H1 (cell line): ENCODE measurements at regions not wholly inside any gene's neighbourhood (a gene's known extent, or its start where the extent isn't known, plus 50 kb on each side); places are given as distances from the start of the nearest gene placed in this dataset.

Experiments
- CTCF ChIA-PET: fragments of 300-600 bp; sonication (Branson Sonifier 250); formaldehyde crosslinking; loops from one replicate; lab custom pipeline; 2021; ENCODE audit not compliant: partially characterized antibody; lab: Charles Lee
- POLR2A ChIA-PET: fragments of 300-600 bp; sonication (Branson Sonifier 250); formaldehyde crosslinking; loops from one replicate; lab custom pipeline; 2021; ENCODE audit warnings: inconsistent platforms; ENCODE audit not compliant: partially characterized antibody; lab: Charles Lee
- DNase-seq, 2 experiments: peaks; one replicate each; pipeline versions ENCODE4 v3.0.0 to v3.0.0-alpha.2; 2010 to 2022; ENCODE audit warnings: low spot score in 2 of 2, low read depth in 1 of 2, mixed read lengths in 1 of 2
- FAIRE-seq: peaks from 2 replicates; lab custom pipeline; 2011; peaks lifted over from hg19 to GRCh38; lab: Jason Lieb, UNC
- H2AFZ ChIP-seq: 2 replicates; pipeline ENCODE4 v1.8.1; 2012; ENCODE audit warnings: low read length, inconsistent platforms
- H2AK5ac ChIP-seq: 2 replicates; pipeline ENCODE4 v1.6.1; 2013; ENCODE audit warnings: low read depth, low read length
- H2BK120ac ChIP-seq: replicated peaks from 2 replicates; pipeline ENCODE3; 2013; ENCODE audit warnings: low read depth, low read length, inconsistent platforms
- H2BK12ac ChIP-seq: 2 replicates; pipeline ENCODE4 v1.6.1; 2013; ENCODE audit warnings: low read depth, low read length
- H2BK15ac ChIP-seq: 2 replicates; pipeline ENCODE4 v1.6.1; 2013; ENCODE audit warnings: low read length
- H2BK20ac ChIP-seq: 2 replicates; pipeline ENCODE4 v1.6.1; 2013; ENCODE audit warnings: low read length
- H2BK5ac ChIP-seq: 2 replicates; pipeline ENCODE4 v1.6.1; 2013; ENCODE audit warnings: low read depth, low read length
- H3K14ac ChIP-seq: 2 replicates; pipeline ENCODE4 v1.6.1; 2013; ENCODE audit warnings: inconsistent platforms; ENCODE audit not compliant: insufficient read length
- H3K18ac ChIP-seq: 2 replicates; pipeline ENCODE4 v1.6.1; 2013; ENCODE audit warnings: low read length; ENCODE audit errors: extremely low read depth
- H3K23ac ChIP-seq: 2 replicates; pipeline ENCODE4 v1.6.1; 2013; ENCODE audit warnings: inconsistent platforms; ENCODE audit not compliant: insufficient read length
- H3K23me2 ChIP-seq: 2 replicates; pipeline ENCODE4 v1.6.1; 2013; ENCODE audit warnings: low read depth, low read length
- H3K27ac ChIP-seq: 2 replicates; pipeline ENCODE4 v1.6.1; 2011; ENCODE audit warnings: low read depth, low read length, inconsistent platforms
- H3K27me3 ChIP-seq, 4 experiments: replicated peaks in 1 of 4; 1 replicate in 1 of 4; 2 replicates in 3 of 4; pipeline versions ENCODE4 v1.6.1 to v1.8.1; 2011 to 2013; ENCODE audit warnings: low read length in 3 of 4, mild to moderate bottlenecking in 3 of 4, inconsistent platforms in 2 of 4, mixed read lengths in 2 of 4, moderate library complexity in 1 of 4; ENCODE audit not compliant: control insufficient read depth in 3 of 4, insufficient read depth in 3 of 4; ENCODE audit errors: extremely low read depth in 1 of 4
- H3K36me3 ChIP-seq, 4 experiments: 2 replicates each; pipeline versions ENCODE4 v1.6.1 to v1.8.1; 2011 to 2013; ENCODE audit warnings: mild to moderate bottlenecking in 4 of 4, low read length in 3 of 4, moderate library complexity in 2 of 4, control low read depth in 1 of 4, inconsistent platforms in 1 of 4; ENCODE audit not compliant: insufficient read depth in 4 of 4, control insufficient read depth in 2 of 4
- H3K4ac ChIP-seq: replicated peaks from 2 replicates; pipeline ENCODE3; 2013; ENCODE audit warnings: low read length, low read depth, mixed read lengths, inconsistent platforms; ENCODE audit not compliant: insufficient read length
- H3K4me1 ChIP-seq, 4 experiments: replicated peaks in 1 of 4; 1 replicate in 1 of 4; 2 replicates in 3 of 4; pipeline versions ENCODE4 v1.6.1 to v1.8.1; 2011 to 2013; ENCODE audit warnings: low read length in 3 of 4, inconsistent platforms in 2 of 4, mixed read lengths in 1 of 4; ENCODE audit not compliant: insufficient read depth in 4 of 4, control insufficient read depth in 3 of 4
- H3K4me2 ChIP-seq, 2 experiments: 2 replicates each; pipeline versions ENCODE4 v1.6.1 to v1.8.1; 2011 to 2013; ENCODE audit warnings: low read depth in 2 of 2, low read length in 2 of 2, control low read depth in 1 of 2, inconsistent platforms in 1 of 2, mild to moderate bottlenecking in 1 of 2; ENCODE audit not compliant: insufficient read depth in 1 of 2
- H3K4me3 ChIP-seq, 4 experiments: fragments of 200-600, 300-600 bp in 1 of 4; sonication (generic), shearing (Covaris generic), sonication (Bioruptor Twin) in 1 of 4; 2 replicates each; pipeline versions ENCODE4 v1.5.1 to v1.8.1; 2011 to 2016; ENCODE audit warnings: low read length in 4 of 4, low read depth in 3 of 4, control low read depth in 2 of 4, inconsistent platforms in 2 of 4, mild to moderate bottlenecking in 2 of 4, mixed read lengths in 1 of 4, moderate library complexity in 1 of 4; ENCODE audit not compliant: insufficient read depth in 2 of 4; ENCODE audit errors: extremely low read depth in 1 of 4
- H3K56ac ChIP-seq: replicated peaks from 2 replicates; pipeline ENCODE3; 2013; ENCODE audit warnings: low read depth, mild to moderate bottlenecking, mixed read lengths, low read length, inconsistent platforms; ENCODE audit not compliant: insufficient read length
- H3K79me1 ChIP-seq: 2 replicates; pipeline ENCODE4 v1.6.1; 2013; ENCODE audit warnings: low read depth, low read length, control low read depth
- H3K79me2 ChIP-seq, 2 experiments: 2 replicates each; pipeline versions ENCODE4 v1.6.1 to v1.8.1; 2012 to 2013; ENCODE audit warnings: low read length in 2 of 2, mild to moderate bottlenecking in 2 of 2, inconsistent platforms in 1 of 2; ENCODE audit not compliant: insufficient read depth in 2 of 2, control insufficient read depth in 1 of 2
- H3K9ac ChIP-seq, 4 experiments: replicated peaks in 1 of 4; 1 replicate in 1 of 4; 2 replicates in 3 of 4; pipeline versions ENCODE4 v1.6.1 to v1.8.1; 2011 to 2013; ENCODE audit warnings: low read depth in 3 of 4, low read length in 3 of 4, control low read depth in 2 of 4, mild to moderate bottlenecking in 2 of 4, moderate library complexity in 2 of 4, inconsistent platforms in 1 of 4; ENCODE audit errors: extremely low read depth in 1 of 4
- H3K9me3 ChIP-seq, 2 experiments: 2 replicates each; pipeline versions ENCODE4 v1.6.1 to v1.8.1; 2012 to 2013; ENCODE audit warnings: mild to moderate bottlenecking in 2 of 2, moderate library complexity in 2 of 2, control low read depth in 1 of 2, inconsistent platforms in 1 of 2, low read depth in 1 of 2, low read length in 1 of 2, mixed read lengths in 1 of 2; ENCODE audit not compliant: insufficient read depth in 2 of 2
- H4K20me1 ChIP-seq, 2 experiments: replicated peaks in 1 of 2; 2 replicates each; pipeline versions ENCODE3 to v1.8.1; 2011 to 2013; ENCODE audit warnings: inconsistent platforms in 2 of 2, low read length in 2 of 2, mild to moderate bottlenecking in 1 of 2; ENCODE audit not compliant: insufficient read depth in 2 of 2, control insufficient read depth in 1 of 2
- H4K5ac ChIP-seq: 2 replicates; pipeline ENCODE4 v1.6.1; 2013; ENCODE audit warnings: low read length, low read depth, mixed read lengths, inconsistent platforms; ENCODE audit not compliant: insufficient read length
- H4K8ac ChIP-seq: 2 replicates; pipeline ENCODE4 v1.8.0; 2013; ENCODE audit warnings: mild to moderate bottlenecking, moderate library complexity, low read length, inconsistent platforms; ENCODE audit not compliant: insufficient read depth; ENCODE audit errors: extremely low read depth
- H4K91ac ChIP-seq: replicated peaks from 2 replicates; pipeline ENCODE3; 2013; ENCODE audit warnings: low read length, mixed read lengths, inconsistent platforms; ENCODE audit not compliant: insufficient read length
- JUN ChIP-seq: IDR thresholded peaks from 2 replicates; pipeline ENCODE4 v1.6.1; 2011; ENCODE audit warnings: low read depth, mild to moderate bottlenecking, improper control_type of control experiment, low read length
- RFX5 ChIP-seq: IDR thresholded peaks from 2 replicates; pipeline ENCODE4 v1.6.1; 2011; ENCODE audit warnings: low read depth, low read length, improper control_type of control experiment, borderline replicate concordance
- SAP30 ChIP-seq: fragments of 300-600 bp; sonication (generic); IDR thresholded peaks from 2 replicates; pipeline ENCODE4 v1.7.1; 2012; ENCODE audit warnings: low read length, moderate library complexity, mild to moderate bottlenecking, inconsistent platforms; ENCODE audit not compliant: insufficient read depth, insufficient replicate concordance
- SIN3A ChIP-seq, 2 experiments: IDR thresholded peaks in 1 of 2; conservative IDR thresholded peaks in 1 of 2; 2 replicates each; pipeline ENCODE4 v1.6.1; 2011 to 2012; ENCODE audit warnings: low read length in 2 of 2, improper control_type of control experiment in 1 of 2, low read depth in 1 of 2, mild to moderate bottlenecking in 1 of 2
- SP2 ChIP-seq: IDR thresholded peaks from 2 replicates; pipeline ENCODE4 v1.6.1; 2012; ENCODE audit warnings: mild to moderate bottlenecking, low read length, inconsistent platforms
- SP4 ChIP-seq: IDR thresholded peaks from 2 replicates; pipeline ENCODE4 v1.6.1; 2012; ENCODE audit warnings: low read length, inconsistent platforms
- SRF ChIP-seq: IDR thresholded peaks from 2 replicates; pipeline ENCODE4 v1.6.1; 2011; ENCODE audit warnings: mild to moderate bottlenecking, low read depth, low read length, moderate library complexity
- WGBS, 2 experiments: shearing (Covaris generic) in 1 of 2; methylation state at CpG; one replicate each; pipeline versions ENCODE4 v1.1.6 to v1.1.7; 2013 to 2015; ENCODE audit warnings: low lambda C conversion rate in 2 of 2, mixed read lengths in 2 of 2, inconsistent platforms in 1 of 2, low coverage in 1 of 2, missing lambda C conversion rate in 1 of 2; ENCODE audit not compliant: insufficient replicate concordance in 2 of 2, insufficient coverage in 1 of 2, insufficient read length in 1 of 2; ENCODE audit errors: extremely low coverage in 1 of 2, missing lambda C conversion rate in 1 of 2; 5-methylcytosine and 5-hydroxymethylcytosine counted together

- H4K91ac ChIP-seq, result no peak overlapping the region
- no peak overlapping the region for H2BK12ac ChIP-seq
- H3K18ac ChIP-seq, result no peak overlapping the region
- 88% methylated on average over 2 of the region's 2 CpGs; no CpG with 5 or more reads in 1 of the 2 experiments for WGBS, 2 experiments
- FAIRE-seq (no peak), DNase-seq (no peak)
- no peak overlapping the region; the same call in 1 of the 2 replicates for H4K8ac ChIP-seq
- H3K14ac ChIP-seq, result no peak overlapping the region
- H3K36me3 ChIP-seq, result no peaks in the 10 kb centered on the region
- H3K9ac ChIP-seq, result no peak overlapping the region
- H4K5ac ChIP-seq, result no peak overlapping the region
- no peaks in the 10 kb centered on the region for H3K79me2 ChIP-seq
- no peak overlapping the region for H2BK5ac ChIP-seq
- H3K56ac ChIP-seq, result no peak overlapping the region
- no peaks in the 10 kb centered on the region for H3K79me1 ChIP-seq
- H2BK15ac ChIP-seq, result no peak overlapping the region
- POLR2A ChIA-PET, result no interaction called here
- CTCF ChIA-PET, result interaction anchor here (0.8 to 1.9 kb wide), 5 partner anchors 9 to 172 kb away, joined by 3 to 5 read pairs (median 4); no protein-coding TSS in a partner anchor
- no peak overlapping the region for H3K4me3 ChIP-seq
- H3K27ac ChIP-seq, result no peak overlapping the region
- no peak overlapping the region for H2BK20ac ChIP-seq
- H3K23ac ChIP-seq, result no peak overlapping the region
- H4K20me1 ChIP-seq, result no peaks in the 10 kb centered on the region
- no peaks in the 10 kb centered on the region for H3K9me3 ChIP-seq
- H3K27me3 ChIP-seq, result no peaks in the 10 kb centered on the region
- no peak overlapping the region for H2AFZ ChIP-seq
- H3K4me1 ChIP-seq, result no peaks in the 10 kb centered on the region
- H3K4me2 ChIP-seq, result no peak overlapping the region
- H3K23me2 ChIP-seq, result no peaks in the 10 kb centered on the region
- H2AK5ac ChIP-seq, result no peak overlapping the region
- H2BK120ac ChIP-seq, result no peak overlapping the region
- TF ChIP-seq SIN3A (conservative IDR thresholded peaks at IDR 0.05 in 1 of 2, IDR thresholded peaks at IDR 0.05 in 1 of 2; ENCODE audit: low read depth in 1 of 2, low read length in 2 of 2) (no peak), JUN (no peak), SAP30 (no peak), SP2 (no peak), SRF (no peak), RFX5 (no peak), SP4 (no peak)
- H3K4ac ChIP-seq, result no peak overlapping the region
Measured at GRCh38 chr13:50360637-50361036, 345.4 kb downstream of the KCNRG start.
